NB4 (cell line): ENCODE measurements at regions not wholly inside any gene's neighbourhood (a gene's known extent, or its start where the extent isn't known, plus 50 kb on each side); places are given as distances from the start of the nearest gene placed in this dataset.
"Not testable (repeated sequence)": the region's sequence is repeated elsewhere in the genome, so short reads cannot be mapped to it uniquely, and the experiment has no call there.

Experiments used
- DNase-seq: peaks from one replicate; pipeline ENCODE4 v3.0.0; 2010; ENCODE audit warnings: low read depth
- H3K4me3 ChIP-seq: one replicate; pipeline ENCODE4 v1.5.1; 2011; ENCODE audit warnings: mild to moderate bottlenecking, low read depth, low read length, moderate library complexity
- CTCF ChIP-seq: IDR thresholded peaks from one replicate; pipeline ENCODE4 v1.5.1; 2012; ENCODE audit warnings: low read depth, low read length
- MAX ChIP-seq: IDR thresholded peaks from 2 replicates; pipeline ENCODE4 v1.6.1; 2011; ENCODE audit warnings: low read depth, low read length
- MYC ChIP-seq: IDR thresholded peaks from 2 replicates; pipeline ENCODE4 v1.6.1; 2011; ENCODE audit warnings: low read depth, low read length
- POLR2A ChIP-seq: IDR thresholded peaks from 2 replicates; pipeline ENCODE4 v1.6.1; 2011; ENCODE audit warnings: mild to moderate bottlenecking; ENCODE audit not compliant: insufficient read length; ENCODE audit errors: extremely low read depth

GRCh38 chr2:59168766-59169165 lies 927.6 kb upstream of the FANCL start:
- DNase-seq, result no peak
- no peak overlapping the region for H3K4me3 ChIP-seq
- no peak for TF ChIP-seq CTCF
- TF ChIP-seq MAX, result no peak
- TF ChIP-seq MYC, result no peak
- TF ChIP-seq POLR2A, result no peak

GRCh38 chr2:59167514-59167913 lies 926.4 kb upstream of the FANCL start:
- DNase-seq, result no peak
- H3K4me3 ChIP-seq, result no peak overlapping the region
- no peak for TF ChIP-seq MAX
- TF ChIP-seq POLR2A, result no peak
- TF ChIP-seq MYC, result no peak
- TF ChIP-seq CTCF, result no peak

GRCh38 chr2:59157908-59158307 lies 916.8 kb upstream of the FANCL start:
- DNase-seq, H3K4me3 ChIP-seq: not testable (repeated sequence)

- no peak overlapping the region for H3K4me3 ChIP-seq
- DNase-seq, result no peak
- TF ChIP-seq POLR2A (no peak), MYC (no peak), MAX (no peak), CTCF (no peak)
These were observed 910.7 kb upstream of the FANCL start for GRCh38 chr2:59151805-59152204.

- no peak for DNase-seq
- TF ChIP-seq MYC, result no peak
- TF ChIP-seq POLR2A, result no peak
- TF ChIP-seq MAX, result no peak
- no peak for TF ChIP-seq CTCF
- no peak overlapping the region for H3K4me3 ChIP-seq
These were observed 909.2 kb upstream of the FANCL start for GRCh38 chr2:59150217-59150849.

GRCh38 chr2:59149271-59149670 lies 908.1 kb upstream of the FANCL start:
- no peak overlapping the region for H3K4me3 ChIP-seq
- DNase-seq, result no peak
- TF ChIP-seq CTCF, result no peak
- TF ChIP-seq POLR2A, result no peak
- TF ChIP-seq MYC, result no peak
- TF ChIP-seq MAX, result no peak
